ENCODE measurements at regions not wholly inside any gene's neighbourhood (a gene's known extent, or its start where the extent isn't known, plus 50 kb on each side); places are given as distances from the start of the nearest gene placed in this dataset.

DNA sequence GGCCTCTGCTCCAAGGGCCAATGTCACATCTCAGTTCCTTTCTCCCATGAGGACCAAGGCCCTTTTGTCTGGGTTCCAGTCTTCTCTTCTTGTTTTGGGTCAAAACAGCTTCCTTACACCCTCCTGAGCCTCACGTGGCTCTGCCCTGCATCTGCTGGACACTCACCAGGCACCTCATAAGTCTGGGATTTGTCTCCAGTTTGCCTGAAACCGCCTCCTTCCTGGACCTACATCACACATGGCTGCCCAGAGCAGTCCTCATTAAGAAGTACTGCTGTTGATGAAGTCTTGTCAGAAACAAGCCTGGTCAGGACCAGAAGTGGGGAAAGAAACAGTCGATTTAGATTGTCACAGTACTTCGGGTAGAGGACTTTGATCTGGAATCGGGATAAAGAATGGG lies 173.4 kb upstream of the BMPER start:
- TF ChIP-seq, protein P1, sequence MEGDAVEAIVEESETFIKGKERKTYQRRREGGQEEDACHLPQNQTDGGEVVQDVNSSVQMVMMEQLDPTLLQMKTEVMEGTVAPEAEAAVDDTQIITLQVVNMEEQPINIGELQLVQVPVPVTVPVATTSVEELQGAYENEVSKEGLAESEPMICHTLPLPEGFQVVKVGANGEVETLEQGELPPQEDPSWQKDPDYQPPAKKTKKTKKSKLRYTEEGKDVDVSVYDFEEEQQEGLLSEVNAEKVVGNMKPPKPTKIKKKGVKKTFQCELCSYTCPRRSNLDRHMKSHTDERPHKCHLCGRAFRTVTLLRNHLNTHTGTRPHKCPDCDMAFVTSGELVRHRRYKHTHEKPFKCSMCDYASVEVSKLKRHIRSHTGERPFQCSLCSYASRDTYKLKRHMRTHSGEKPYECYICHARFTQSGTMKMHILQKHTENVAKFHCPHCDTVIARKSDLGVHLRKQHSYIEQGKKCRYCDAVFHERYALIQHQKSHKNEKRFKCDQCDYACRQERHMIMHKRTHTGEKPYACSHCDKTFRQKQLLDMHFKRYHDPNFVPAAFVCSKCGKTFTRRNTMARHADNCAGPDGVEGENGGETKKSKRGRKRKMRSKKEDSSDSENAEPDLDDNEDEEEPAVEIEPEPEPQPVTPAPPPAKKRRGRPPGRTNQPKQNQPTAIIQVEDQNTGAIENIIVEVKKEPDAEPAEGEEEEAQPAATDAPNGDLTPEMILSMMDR (IDR thresholded peaks at IDR 0.05), result no peak
- no peak for TF ChIP-seq POLR2A (IDR thresholded peaks at IDR 0.05)

All from heart left ventricle (tissue), 13 donors.